GM19328 (cell line): ENCODE measurements at regions not wholly inside any gene's neighbourhood (a gene's known extent, or its start where the extent isn't known, plus 50 kb on each side); places are given as distances from the start of the nearest gene placed in this dataset.
"Not testable (repeated sequence)": the region's sequence is repeated elsewhere in the genome, so short reads cannot be mapped to it uniquely, and the experiment has no call there.

Experiments
- ATAC-seq: cut with Tn5 transposase; IDR thresholded peaks from one replicate; pipeline ENCODE4 v1.9.1; 2021; ENCODE audit warnings: mild to moderate bottlenecking, moderate library complexity; ENCODE audit not compliant: unreplicated experiment

GRCh38 chr6:115467726-115468125 lies 593.0 kb downstream of the FRK start:
- no peak for ATAC-seq

- no peak for ATAC-seq
These were observed 599.8 kb downstream of the FRK start for GRCh38 chr6:115460913-115461312.

GRCh38 chr6:115456848-115457247 lies 603.8 kb downstream of the FRK start:
- ATAC-seq: no peak

GRCh38 chr6:115443825-115444478 lies 616.7 kb downstream of the FRK start:
- ATAC-seq: no peak

- no peak for ATAC-seq
These were observed 618.4 kb downstream of the FRK start for GRCh38 chr6:115442323-115442722.

- ATAC-seq: no peak
These were observed 619.0 kb downstream of the FRK start for GRCh38 chr6:115441651-115442050.

GRCh38 chr6:115415378-115415777 lies 645.3 kb downstream of the FRK start:
- ATAC-seq: no peak

- not testable (repeated sequence) for ATAC-seq
These were observed 645.8 kb downstream of the FRK start for GRCh38 chr6:115414916-115415315.

GRCh38 chr6:115411756-115412155 lies 648.9 kb downstream of the FRK start:
- no peak for ATAC-seq

GRCh38 chr6:115404446-115404845 lies 656.2 kb downstream of the FRK start:
- ATAC-seq: no peak

GRCh38 chr6:115398607-115399006 lies 662.1 kb downstream of the FRK start:
- ATAC-seq: no peak

GRCh38 chr6:115396112-115396906 lies 664.4 kb downstream of the FRK start:
- ATAC-seq: no peak

- no peak for ATAC-seq
These were observed 666.9 kb downstream of the FRK start for GRCh38 chr6:115393821-115394220.

- no peak for ATAC-seq
These were observed 690.5 kb downstream of the FRK start for GRCh38 chr6:115370202-115370601.

GRCh38 chr6:115365783-115366182 lies 694.9 kb downstream of the FRK start:
- ATAC-seq: no peak

GRCh38 chr6:115363379-115363778 lies 697.3 kb downstream of the FRK start:
- peak; percentile 83 for ATAC-seq

- no peak for ATAC-seq
These were observed 698.5 kb downstream of the FRK start for GRCh38 chr6:115362234-115362633.

- no peak for ATAC-seq
These were observed 699.9 kb downstream of the FRK start for GRCh38 chr6:115360602-115361325.

GRCh38 chr6:115358616-115359015 lies 702.1 kb downstream of the FRK start:
- no peak for ATAC-seq

GRCh38 chr6:115356371-115356770 lies 704.3 kb downstream of the FRK start:
- no peak for ATAC-seq

GRCh38 chr6:115323001-115323400 lies 737.7 kb downstream of the FRK start:
- ATAC-seq: no peak

GRCh38 chr6:115319823-115320222 lies 740.9 kb downstream of the FRK start:
- no peak for ATAC-seq
